ENCODE measurements at regions not wholly inside any gene's neighbourhood (a gene's known extent, or its start where the extent isn't known, plus 50 kb on each side); places are given as distances from the start of the nearest gene placed in this dataset.
A peak's percentile ranks its signal among the peaks of the same experiment; 100 is the strongest.

DNA sequence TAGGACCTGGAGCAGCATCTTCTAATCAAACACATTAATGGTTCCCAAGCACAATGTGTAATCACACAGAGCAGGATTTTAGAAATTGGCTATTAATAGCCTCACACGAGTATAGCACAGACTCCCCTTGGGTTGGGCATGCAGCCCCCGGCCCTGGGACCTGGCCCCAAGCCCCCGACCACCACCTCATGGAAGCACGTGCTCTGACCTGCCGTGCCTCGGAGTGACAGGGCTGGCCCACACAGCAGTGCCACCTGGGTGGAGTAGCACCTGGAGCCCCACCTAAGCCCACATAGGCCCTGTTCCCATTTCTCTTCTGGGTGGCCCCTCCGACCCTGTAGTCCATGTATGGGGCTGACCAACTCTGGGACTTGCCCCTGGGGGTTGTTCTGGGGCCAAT, 171.8 kb downstream of the TTLL2 start:
- DNase-seq = no peak

DNA sequence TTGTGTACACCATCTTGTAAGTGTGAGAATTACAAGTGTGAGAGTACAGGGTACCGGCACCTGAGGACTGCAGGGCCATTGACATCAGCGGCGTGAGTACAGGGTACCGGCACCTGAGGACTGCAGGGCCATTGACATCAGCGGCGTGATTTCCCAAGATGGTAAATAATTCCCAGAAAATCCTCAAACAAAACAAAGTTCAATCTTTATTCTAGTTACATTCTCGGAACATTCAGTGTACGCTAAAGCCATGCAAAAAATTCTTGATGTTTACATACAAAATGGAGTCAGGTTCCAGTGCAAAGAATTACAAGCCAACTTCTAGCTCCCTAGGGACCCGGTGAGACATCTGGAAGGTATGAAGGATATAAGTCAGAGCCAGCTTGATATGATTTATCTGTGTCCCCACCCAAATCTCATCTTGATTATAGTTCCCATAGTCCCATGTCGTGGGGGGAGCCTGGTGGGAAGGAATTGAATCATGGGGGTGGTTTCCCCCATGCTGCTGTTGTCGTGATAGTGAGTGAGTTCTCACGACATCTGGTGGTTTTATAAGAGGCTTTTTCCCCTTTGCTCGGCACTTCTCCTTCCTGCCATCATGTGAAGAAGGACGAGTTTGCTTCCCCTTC, 172.7 kb downstream of the TTLL2 start:
- DNase-seq = no peak

DNA sequence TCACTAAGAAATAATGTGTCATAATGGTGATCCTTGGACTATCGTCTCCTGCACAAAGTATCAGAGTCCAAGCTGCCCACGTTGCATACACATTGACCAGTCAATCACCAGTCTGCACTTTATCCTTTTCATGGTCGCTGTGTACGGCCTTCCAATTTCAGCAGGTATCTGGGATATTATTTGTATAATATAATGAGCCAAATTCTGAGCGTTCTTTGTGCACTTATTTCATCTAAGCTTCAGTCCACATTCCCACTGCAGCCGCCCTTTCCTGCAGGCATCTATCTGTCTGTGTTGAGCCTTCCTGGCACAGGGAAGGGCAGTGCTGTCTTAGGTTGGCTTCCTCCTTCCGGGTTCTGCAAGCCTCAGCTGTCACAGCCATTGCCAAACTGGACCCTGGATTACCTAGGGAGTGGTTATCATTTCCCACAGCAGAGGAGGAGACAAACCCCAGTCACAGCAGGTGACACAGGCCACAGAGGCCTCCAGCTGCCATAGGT, 174.3 kb downstream of the TTLL2 start:
- DNase-seq = no peak

DNA sequence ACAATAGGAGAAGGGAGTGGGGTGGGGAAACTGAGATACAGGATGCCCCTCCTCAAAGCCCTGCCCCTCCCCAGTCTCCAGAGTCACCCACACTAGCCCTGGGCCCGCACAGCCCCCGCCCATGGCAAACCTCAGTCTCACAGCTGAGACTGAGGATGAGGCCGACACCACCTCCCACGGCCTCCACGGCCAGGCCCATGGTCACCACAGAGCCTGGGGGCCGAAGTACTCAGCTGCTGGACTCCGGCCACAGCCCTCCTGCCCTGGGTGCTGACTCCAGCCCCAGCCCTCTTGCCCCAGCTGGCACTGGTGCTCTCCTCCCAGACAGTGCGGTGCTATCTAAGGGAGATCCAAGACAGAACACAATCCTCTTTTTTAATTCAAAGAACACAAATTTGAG, 176.1 kb downstream of the TTLL2 start:
- DNase-seq = no peak

DNA sequence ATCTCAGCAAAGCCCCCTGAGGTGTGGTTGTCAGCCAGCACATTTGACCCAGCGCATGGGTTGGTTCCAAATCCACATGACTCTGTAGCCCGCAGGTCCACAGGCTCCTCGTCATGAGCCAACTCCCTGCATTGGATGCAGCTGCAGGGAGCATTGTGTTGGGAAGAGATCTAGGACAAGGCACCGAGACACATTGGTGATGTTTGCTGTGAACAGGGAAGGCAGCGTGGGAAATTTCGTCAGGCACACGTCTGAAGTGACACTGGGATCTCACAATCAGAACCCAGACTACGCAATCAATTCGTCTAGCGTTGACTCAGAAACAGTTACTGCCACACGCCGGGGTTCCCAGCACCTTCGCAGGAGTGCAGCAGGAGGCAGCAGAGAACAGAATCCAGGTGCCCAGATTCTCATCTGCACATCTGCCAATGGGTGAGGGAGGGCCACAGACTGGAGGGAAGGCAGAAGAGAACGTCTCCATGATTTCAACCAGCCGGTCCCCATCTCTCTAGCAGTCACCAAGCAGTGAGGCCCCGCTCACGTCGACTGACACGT, 177.0 kb downstream of the TTLL2 start:
- DNase-seq = no peak

DNA sequence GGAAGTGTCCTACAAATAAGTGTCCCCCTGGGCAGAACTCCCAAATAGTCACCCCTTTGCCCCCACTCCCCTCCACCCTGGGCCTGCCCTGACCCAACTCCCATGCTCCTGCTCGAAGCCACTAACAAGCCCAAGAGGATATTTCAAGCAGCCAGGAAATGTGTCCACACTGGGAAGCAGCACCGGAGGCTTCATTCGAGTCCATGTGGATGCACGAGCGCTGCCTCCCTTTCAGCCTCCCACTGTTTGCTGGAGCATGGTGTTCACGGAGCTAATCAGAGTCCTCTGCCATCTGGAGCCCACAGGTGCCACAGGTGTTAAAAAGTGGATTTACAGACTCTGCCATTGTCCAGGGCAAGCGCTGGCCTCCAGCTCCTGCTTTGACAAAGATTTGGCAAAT, 177.6 kb downstream of the TTLL2 start:
- DNase-seq = no peak

DNA sequence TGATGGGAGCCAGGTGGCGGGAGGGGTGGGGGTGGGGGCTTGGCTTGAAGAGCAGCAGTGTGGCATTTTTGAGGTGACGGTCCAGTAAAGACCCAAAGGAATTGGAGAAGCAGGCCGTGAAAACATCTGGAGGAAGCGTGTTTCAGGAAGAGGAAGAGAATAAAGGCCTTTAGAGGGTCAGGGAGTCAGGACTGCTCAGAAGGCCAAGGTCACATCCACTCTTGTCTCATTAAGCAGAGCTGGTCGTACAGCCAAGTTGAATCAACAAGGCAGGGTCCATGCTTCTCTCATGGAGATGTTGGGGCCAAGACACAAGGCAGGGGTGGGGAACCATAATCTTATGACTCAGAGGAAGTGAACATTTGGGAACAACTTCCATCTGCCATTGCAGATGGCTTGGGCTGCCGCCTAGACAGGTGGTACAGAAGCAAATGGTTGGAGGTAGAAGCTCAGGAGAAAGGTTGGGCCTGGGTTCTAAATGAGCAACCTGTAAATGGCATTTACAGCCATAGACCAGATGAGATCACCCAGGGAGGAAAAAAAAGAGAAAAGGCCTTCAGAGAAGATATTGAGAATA, 179.6 kb downstream of the TTLL2 start:
- DNase-seq = no peak

DNA sequence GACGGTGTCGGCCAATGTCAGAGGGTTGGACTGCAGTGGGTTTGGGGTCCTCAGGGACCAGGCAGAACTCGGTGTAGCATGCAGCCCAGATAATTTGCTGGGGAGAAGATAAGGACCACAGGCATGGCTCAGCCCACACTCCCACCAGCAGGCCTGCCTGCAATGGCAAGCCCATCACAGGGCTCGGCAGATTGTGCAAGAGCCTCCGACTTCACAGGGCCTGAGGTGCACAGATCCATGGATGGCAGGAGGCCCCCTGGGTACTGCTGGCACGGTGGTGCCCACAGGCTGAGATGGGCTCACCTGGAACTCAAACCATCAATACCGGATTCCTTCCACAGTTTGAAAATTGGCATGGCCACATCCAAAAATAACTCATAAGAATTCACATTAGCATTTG, 180.3 kb downstream of the TTLL2 start:
- no peak for DNase-seq

DNA sequence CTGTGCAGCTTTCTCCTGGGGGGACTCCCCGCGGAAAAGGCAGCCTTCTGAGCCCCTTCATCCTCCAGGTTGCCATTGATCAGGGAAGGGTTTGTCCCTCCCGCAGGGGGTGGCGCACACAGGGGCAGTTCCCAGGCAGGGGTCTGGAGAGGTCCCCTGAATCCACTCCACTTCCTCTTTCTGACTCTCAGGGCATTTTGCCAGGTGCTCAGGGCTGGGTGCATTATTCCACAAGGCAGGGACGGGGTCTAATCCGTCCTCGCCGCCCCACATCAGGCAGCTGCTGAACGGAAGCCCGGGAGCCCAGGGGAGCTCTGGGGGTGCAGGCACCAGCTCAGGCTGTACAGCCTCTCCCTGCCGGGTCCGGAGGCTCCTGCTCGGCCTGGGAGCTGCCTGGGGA, 180.9 kb downstream of the TTLL2 start:
- DNase-seq = no peak

DNA sequence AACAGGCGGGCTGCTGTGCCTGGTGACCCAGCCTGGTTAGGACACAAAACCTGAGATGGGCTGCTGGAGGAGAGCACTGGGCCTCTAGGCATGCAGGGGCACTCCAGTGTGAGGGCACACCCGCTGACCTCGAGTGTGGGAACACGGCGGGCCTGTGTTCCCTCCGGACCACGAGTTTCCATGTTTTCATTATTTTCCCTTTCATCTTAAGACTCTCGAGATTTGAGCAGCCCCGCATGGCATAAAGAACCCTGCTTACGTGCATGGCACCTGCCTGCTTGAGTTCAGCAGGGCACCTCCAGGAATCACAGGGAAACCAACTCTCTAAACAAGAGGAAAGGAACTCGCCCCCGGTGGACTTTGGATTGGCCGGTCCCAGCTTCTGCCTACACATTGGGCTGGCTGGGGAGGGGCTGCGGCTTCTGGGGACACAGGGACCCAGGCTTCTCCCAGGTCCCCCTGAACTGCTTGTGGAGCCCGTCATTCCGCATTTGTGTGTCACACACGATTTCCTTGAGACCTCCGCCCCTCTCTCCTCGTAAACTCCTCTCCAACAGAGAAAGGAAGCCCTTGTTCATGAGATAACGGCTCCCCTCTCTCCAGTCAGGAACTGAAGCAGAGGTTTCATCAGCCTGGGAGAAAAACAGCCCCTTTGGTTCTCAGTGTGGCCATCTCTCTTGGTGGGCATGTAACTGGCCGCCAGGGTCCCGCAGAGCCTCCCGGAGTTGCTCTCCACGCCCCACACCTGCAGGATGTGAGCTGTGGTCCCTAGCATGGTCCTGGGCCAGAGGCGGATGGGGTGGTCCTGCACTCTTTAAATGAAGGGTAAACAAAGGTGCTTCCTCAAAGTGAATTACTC, 181.8 kb downstream of the TTLL2 start:
- no peak for DNase-seq

DNA sequence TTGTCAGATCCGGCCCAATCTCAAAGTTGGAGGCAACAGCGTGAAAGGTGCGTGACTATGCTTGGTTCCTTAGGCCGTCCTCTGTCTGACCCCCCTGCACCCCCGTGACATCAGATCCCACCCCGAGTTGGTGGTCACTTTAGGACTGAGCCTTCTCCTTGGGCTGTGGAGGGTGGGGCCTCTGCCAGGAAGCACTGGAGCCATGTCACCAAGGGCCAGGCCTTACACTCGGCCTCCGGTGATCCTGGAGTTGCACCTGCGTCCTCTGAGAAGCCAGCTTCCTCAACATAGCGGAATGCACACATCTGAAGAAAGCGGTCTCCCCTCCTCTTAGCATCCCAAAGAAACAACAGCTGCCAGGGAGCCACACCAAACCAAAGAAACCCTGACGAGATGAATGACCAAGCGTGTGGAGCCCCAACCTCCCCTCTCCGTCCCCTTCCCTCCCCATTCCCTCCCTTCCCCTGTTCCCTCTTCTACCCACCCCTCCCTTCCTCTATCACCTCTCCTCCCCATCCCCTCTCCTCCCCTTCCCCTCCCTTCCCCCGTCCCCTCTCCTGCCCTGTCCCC, 182.6 kb downstream of the TTLL2 start:
- no peak for DNase-seq

DNA sequence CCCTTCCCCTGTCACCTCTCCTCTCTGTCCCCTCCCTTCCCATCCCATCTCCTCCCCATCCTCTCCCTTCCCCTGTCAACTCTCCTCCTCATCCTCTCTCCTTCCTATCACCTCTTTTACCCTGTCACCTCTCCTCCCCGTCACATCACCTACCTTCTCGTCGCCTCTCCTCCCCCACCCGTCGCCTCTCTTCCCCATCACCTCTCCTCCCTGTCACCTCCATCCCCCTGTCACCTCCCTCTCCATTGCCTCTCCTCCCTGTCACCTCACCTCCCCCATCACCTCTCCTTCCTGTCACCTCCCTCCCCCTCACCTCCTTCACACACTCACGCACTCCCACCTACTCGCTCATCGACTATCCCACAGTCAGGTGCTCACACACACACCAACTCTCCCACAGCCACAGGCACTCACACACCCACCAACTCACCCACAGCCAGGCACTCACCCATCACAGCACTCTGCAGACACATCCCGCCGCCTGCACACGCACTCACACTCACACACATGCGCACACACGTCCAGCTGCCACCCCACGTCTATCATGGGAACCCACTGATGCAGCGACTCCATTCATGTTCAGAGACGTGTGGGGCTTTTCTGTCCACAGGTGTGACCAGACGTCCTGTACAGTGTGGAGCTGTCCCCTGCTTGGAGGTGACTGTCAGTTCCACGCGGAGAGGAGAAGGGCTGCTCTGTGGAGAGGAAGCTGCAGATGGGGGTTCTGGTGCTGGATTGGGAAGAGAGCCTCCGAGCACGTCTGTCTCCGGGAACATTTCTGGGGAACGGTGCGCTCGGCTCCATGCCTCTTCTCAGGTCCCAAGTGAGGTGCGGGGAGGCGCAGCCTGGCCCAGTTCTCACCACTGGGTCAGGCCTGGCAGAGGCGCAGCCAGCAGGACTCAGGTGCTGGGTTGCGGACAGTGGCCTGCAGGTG, 184.3 kb downstream of the TTLL2 start:
- no peak for DNase-seq

DNA sequence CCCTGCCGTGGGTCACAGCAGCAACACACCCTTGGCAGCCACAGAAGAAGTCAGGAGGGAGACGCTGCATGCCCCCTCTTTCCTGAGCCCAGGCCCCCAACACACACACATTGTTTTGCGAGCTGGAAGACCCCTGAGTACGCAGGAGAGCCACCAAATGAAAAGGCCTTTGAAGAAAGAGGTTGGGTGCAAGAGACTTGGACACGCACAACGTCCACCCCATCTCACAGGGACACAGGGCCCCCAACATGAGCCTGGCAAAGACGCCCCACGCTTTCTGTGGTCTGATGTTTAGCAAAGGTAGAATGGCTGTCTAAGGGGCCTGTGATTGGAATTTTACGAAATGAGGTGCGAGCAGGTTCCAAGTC, 185.0 kb downstream of the TTLL2 start:
- no peak for DNase-seq

DNA sequence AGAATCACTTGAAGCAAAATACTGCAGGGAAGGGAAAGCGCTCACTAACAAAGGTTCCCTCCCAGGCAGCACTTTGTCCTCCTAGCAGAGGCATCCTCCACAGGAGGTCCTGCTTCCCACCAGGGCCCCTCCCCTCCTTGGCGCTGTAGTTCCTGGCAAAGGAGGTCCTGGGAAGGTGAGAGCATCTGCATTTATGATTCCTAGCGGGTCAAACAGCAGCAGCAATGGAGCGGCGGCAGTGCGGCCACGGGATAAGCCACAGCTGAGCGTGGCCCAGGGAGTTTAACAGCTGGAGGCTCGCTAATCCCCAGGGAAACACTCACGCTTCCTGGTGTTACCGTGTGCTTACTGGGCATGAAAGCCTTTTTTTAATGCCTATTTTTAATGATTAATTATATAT, 185.8 kb downstream of the TTLL2 start:
- no peak for DNase-seq

DNA sequence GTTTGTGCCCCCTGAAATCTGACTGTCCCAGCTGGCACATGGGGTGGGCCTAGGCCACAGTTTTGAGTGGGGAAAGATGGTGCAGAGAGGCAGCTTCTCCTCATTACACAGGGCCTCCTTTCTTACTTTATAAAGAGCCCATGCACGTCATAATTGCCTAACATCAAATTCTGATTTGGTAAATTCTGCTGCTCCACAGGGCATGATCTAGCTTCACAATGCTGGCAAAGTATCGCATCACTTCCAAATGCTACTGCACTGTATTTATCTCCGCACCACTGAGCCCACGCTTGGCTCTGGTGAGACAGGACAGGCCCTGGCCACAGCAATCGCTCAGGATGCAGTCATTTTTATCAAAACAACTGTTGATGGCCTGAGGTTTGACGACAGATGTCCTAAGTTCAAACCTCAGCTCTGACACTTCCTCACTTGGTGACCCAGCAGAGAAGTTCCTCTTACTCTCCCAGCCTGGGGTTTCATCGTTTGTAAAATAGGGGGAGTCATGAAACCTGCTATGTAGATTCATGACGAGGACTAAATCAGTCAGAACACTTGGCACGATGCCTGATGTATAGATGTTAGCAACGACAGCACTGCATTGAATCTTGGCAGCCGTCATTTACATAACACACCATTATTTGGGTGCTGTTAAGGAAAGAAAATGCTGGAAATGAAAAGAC, 187.9 kb downstream of the TTLL2 start:
- peak in 1 of 2 experiments; percentile 19 for DNase-seq

DNA sequence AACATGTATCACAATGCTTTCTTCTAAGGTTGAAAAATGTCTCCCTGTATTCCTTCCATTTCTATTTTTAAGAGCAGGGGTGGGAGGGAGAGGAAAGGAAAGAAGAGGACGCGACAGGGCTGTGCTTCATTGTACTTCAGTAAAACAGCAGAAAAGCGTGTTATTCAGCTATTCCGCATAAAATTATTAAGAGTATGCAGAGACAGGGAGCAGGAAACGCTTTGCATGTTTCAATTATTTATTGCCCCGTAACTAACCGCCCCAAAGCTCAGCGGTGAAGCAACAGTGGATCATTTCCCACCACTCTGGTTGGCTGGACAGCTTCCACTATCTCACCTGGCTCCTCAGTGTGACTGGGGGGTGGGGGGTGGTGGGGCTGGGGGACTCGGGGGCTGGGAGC, 188.9 kb downstream of the TTLL2 start:
- DNase-seq = no peak

DNA sequence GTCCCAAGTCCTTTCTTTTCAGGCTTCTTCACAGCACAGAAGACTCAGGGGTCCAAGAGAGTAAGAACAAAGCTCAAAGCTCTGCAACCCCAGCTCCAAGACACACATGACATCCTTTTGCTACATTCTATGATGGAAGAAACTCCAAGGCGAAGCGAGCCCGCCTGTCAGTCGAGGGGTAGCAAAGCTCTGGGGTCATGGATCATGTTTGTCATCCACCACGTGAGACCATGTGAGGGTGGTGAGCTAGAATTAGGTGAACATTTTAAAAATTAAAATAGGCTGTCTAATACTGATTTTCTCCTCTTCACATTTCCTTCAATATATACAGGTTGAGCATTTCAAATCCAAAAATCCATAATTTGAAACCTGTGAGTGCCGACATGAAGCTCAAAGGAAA, 189.6 kb downstream of the TTLL2 start:
- no peak for DNase-seq

DNA sequence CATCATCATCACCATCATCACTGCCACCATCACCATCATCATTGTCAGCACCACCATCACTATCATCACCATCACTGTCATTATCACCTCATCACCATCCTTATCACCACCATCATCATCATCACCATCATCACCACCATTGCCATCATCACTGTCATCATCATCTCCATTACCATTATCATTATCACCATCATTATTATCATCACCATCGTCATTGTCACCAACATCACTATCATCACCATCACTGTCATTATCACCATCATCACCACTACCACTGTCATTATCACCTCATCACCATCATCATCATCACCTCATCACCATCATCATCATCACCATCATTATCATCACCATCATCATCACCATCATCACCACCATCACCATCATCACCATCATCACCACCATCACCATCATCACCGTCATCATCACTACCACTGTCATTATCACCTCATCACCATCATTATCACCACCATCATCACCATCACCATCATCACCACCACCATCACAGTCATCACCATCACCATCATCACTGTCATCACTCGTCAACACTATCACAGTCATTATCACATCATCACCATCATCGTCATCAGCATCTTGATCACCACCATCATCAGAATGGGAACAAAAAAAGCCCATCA, 191.1 kb downstream of the TTLL2 start:
- DNase-seq = no peak

DNA sequence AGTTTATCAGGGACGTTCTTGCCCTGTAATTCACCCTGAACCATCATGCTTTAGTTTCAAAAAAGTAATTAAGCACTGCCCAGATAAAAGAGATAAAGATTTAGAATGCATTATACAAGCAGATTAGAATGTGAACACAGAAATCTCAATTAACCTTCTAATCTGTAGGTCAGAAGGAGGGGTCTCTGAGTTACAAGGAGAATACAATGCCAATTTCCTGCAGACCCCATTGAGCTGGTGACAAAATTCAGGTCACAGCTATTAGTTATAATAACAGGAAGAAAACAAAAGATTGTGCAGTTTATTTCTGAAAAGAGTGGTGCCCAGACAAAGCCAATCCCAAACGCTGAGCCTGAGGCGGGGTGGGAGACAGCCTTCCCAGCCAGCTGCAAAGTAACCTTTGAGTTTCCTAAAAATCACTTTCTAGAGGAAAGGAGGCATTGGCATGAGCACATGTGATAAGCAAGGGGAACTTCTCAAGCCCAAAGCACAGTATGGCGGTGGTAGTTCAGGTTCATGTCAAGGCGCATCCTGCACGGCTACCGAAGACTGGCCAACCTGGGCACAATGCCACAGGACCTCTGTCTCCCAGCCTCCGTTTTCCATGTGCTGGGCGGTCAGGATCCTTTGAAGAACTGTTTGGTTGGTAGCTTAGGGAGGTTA, 192.5 kb downstream of the TTLL2 start:
- no peak for DNase-seq

DNA sequence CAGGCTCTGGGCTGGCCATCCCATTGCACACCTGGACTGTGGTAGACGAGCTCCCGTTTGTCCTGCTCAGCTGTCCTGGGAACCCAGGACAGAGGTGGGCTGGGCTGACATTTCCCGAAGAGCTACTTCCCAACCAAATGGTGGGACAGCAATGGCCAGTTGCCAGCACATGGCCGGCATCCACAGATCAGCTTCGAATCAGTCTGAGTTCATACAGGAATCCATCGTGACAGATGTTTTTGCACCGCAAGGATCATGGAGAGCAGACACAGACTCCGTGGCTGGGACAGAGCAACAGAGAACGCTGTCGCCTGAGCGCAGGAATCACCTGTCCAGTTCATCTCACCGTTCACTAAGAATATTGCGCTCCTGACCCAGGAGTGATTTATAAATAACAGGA, 198.5 kb downstream of the TTLL2 start:
- no peak for DNase-seq

Measured in NCI-H446 (cell line).